GM12801 (cell line): ENCODE measurements at regions not wholly inside any gene's neighbourhood (a gene's known extent, or its start where the extent isn't known, plus 50 kb on each side); places are given as distances from the start of the nearest gene placed in this dataset.

Experiments
- TF ChIP-seq, protein P1 (sequence below): IDR thresholded peaks from one replicate; pipeline ENCODE4 v1.5.1; 2011; ENCODE audit warnings: control low read depth; ENCODE audit not compliant: insufficient read length; ENCODE audit errors: extremely low read depth

DNA sequence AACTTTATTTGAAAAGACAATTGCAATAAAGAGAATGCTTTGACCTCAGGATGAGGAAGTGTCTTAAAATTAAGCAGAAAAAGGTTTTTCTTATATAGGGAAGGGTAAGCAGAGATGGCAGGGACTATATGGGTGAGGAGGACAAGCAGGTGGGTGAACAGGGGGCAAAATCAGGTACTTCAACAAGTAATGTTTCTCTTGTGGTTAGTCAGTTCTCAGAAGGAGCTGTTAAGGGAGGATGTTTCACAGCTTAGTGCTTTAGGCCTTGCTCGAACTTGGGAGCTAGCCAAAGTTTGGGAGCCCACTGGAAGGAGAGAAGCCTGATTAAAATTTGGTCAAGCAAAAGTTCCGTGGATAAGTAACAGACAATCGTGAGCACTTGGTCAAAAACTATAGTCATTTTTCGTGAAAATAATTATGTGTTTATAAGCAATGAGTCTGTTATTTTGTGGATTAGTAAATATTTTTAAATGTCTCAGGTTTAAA lies 364.2 kb upstream of the TMPO start:
- TF ChIP-seq, protein P1, sequence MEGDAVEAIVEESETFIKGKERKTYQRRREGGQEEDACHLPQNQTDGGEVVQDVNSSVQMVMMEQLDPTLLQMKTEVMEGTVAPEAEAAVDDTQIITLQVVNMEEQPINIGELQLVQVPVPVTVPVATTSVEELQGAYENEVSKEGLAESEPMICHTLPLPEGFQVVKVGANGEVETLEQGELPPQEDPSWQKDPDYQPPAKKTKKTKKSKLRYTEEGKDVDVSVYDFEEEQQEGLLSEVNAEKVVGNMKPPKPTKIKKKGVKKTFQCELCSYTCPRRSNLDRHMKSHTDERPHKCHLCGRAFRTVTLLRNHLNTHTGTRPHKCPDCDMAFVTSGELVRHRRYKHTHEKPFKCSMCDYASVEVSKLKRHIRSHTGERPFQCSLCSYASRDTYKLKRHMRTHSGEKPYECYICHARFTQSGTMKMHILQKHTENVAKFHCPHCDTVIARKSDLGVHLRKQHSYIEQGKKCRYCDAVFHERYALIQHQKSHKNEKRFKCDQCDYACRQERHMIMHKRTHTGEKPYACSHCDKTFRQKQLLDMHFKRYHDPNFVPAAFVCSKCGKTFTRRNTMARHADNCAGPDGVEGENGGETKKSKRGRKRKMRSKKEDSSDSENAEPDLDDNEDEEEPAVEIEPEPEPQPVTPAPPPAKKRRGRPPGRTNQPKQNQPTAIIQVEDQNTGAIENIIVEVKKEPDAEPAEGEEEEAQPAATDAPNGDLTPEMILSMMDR, result no peak

DNA sequence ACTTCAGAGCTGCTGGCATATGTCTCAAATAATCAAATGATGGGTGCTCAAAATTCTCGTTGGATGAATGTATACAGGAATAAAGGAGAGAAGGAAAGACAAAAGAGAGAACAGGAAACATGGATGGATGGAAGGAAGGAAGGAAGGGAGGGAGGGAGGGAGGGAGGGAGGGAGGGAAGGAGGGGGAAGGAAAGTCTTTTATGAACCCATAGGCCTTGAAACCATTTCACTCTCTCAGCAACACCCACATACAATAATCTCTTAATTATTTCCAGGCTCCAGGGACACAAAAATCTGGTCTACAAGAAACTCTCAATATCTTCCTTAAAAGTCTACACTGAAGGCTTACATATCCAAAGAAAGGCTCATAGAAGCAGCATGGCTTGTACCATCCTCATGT lies 363.4 kb upstream of the TMPO start:
- TF ChIP-seq, protein P1, result no peak

DNA sequence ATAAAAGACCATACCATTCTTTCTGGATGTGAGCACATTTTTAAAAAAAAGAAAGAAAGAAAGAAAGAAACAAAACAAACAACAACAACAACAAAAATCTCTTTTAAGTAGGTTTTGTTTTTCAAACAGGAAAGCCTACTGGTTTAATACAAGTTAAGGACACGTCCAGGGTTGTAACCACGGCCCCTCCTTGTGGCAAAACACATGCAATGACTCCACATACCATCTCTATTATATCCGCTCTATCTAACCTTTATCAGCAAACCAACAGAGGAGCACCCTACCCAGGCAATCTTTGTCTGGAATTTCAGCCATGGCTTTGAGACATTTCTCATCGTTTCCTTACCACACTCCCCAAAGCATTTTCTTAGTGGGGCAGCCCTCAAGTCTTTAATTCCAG lies 360.5 kb upstream of the TMPO start:
- TF ChIP-seq, protein P1, result no peak

DNA sequence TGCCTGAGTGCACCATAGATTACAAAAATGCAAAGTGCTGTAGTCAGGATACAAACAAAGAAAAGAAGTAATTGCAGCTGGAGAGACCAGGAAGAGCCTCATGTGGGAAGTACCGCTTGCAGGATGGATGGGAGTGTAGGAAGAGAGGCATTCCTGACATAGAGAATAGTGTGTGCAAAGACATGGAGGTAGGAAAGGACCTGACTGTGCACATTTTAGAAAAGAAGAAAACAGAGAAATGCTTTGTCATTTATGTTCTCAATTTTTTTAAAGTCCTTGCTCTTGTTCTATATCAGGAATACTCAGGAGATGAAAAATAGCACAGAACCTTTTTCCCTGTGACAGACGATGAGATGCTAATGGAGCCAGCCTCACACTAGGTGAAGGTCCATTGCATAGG lies 358.7 kb upstream of the TMPO start:
- TF ChIP-seq, protein P1, result no peak

DNA sequence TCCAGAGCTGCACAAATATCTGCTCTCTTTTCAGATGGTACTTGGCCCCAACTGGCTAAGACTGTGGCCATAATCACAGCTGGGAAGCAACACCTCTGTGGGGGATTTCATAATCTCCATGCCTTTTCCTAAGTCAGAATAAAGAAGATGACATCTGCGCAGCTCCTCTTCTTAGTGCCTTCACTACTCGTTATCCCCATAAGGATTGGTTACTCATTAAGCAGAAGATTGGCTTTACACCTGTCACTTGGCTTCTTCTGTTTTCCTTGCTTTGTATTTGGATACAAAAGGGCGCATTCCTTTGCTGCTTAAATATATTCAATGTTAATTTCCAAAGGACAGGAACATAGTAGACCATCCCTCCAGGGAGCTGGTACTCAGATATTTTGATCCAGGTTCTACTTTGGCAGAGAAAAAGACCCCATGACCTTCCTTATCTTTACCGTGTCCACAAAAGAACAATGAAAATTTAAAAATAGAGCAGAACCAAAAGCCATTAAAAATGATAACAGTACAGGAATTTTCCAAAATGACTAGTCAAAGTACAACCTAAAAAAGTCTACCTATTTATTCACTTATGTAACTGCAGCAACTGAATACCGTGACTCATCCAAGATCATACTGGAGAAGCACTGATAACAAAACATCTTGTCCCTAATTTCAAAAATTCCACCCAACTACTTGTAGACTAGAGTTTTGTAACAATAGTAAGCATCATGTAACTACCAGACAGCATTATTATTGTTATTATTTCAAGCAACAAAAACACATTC lies 352.3 kb upstream of the TMPO start:
- TF ChIP-seq, protein P1, result no peak

DNA sequence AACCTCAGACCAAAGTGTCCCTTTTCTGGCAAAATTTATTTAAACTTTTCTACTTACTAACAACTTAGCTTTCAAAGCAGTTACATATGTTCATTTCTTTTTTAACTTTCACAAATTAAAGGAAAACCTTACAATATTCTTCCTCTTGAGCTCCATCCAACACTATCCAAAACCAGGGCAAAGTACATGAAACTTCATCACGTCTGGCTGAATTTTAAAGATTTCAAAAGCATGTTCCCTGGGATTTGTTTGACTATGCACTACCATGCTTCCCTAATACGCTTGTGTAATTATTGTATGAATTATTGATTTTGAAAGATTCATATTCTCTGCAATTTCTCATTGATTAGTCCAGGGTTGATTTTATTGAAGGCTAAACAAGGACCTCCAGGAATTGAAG lies 343.1 kb upstream of the TMPO start:
- TF ChIP-seq, protein P1, result no peak

DNA sequence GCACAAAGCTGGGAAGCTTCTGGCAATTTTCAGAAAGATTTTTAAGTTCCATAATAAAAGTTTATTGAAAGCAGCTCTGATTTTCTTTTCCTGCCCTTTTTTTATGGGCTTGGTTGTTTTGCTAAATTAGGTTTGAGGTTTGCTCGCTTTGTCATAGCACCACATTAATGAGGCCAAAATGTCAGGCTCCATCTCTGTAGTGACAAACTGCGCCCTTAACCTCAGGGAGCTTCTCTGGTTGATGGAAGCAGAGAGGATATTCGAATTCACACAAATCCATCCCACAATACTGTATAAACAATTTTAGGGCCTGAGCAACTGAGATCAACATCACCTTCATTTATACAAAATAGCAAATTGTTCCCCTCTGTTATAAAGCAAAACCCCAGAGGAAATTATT lies 342.6 kb upstream of the TMPO start:
- TF ChIP-seq, protein P1, result no peak
